HG03135 (cell line): ENCODE measurements at regions not wholly inside any gene's neighbourhood (a gene's known extent, or its start where the extent isn't known, plus 50 kb on each side); places are given as distances from the start of the nearest gene placed in this dataset.
A peak's percentile ranks its signal among the peaks of the same experiment; 100 is the strongest.
"Not testable (repeated sequence)": the region's sequence is repeated elsewhere in the genome, so short reads cannot be mapped to it uniquely, and the experiment has no call there.

Experiments used
- ATAC-seq: cut with Tn5 transposase; IDR thresholded peaks from one replicate; pipeline ENCODE4 v1.9.1; 2021; ENCODE audit warnings: mild to moderate bottlenecking, moderate library complexity; ENCODE audit not compliant: unreplicated experiment

GRCh38 chr10:109115179-109115578 is 808.1 kb downstream of the XPNPEP1 start:
- ATAC-seq, result no peak

GRCh38 chr10:109114579-109114978 is 808.7 kb downstream of the XPNPEP1 start:
- ATAC-seq, result no peak

GRCh38 chr10:109106604-109107003 is 816.7 kb downstream of the XPNPEP1 start:
- ATAC-seq, result no peak

GRCh38 chr10:109105725-109106124 is 817.6 kb downstream of the XPNPEP1 start:
- no peak for ATAC-seq

GRCh38 chr10:109104806-109105205 is 818.5 kb downstream of the XPNPEP1 start:
- no peak for ATAC-seq

- no peak for ATAC-seq
These were observed 820.0 kb downstream of the XPNPEP1 start for GRCh38 chr10:109103278-109103677.

GRCh38 chr10:109089779-109090178 is 833.5 kb downstream of the XPNPEP1 start:
- no peak for ATAC-seq

- no peak for ATAC-seq
These were observed 851.8 kb downstream of the XPNPEP1 start for GRCh38 chr10:109071539-109071938.

GRCh38 chr10:109070492-109070891 is 852.8 kb downstream of the XPNPEP1 start:
- no peak for ATAC-seq

- no peak for ATAC-seq
These were observed 856.3 kb downstream of the XPNPEP1 start for GRCh38 chr10:109067031-109067430.

GRCh38 chr10:109065821-109066220 is 857.5 kb downstream of the XPNPEP1 start:
- no peak for ATAC-seq

GRCh38 chr10:109062371-109062770 is 860.9 kb downstream of the XPNPEP1 start:
- peak; percentile 66 for ATAC-seq

- no peak for ATAC-seq
These were observed 868.1 kb downstream of the XPNPEP1 start for GRCh38 chr10:109055243-109055642.

GRCh38 chr10:109047856-109048255 is 875.5 kb downstream of the XPNPEP1 start:
- ATAC-seq, result no peak

- ATAC-seq, result not testable (repeated sequence)
These were observed 876.9 kb downstream of the XPNPEP1 start for GRCh38 chr10:109046427-109046826.

GRCh38 chr10:109040622-109041021 is 882.7 kb downstream of the XPNPEP1 start:
- no peak for ATAC-seq

- ATAC-seq, result no peak
These were observed 885.3 kb downstream of the XPNPEP1 start for GRCh38 chr10:109037978-109038377.

GRCh38 chr10:109030581-109031210 is 892.6 kb downstream of the XPNPEP1 start:
- ATAC-seq, result no peak

- no peak for ATAC-seq
These were observed 893.4 kb downstream of the XPNPEP1 start for GRCh38 chr10:109029870-109030269.

GRCh38 chr10:109027534-109028185 is 895.7 kb downstream of the XPNPEP1 start:
- ATAC-seq, result no peak

GRCh38 chr10:109025172-109025571 is 898.1 kb downstream of the XPNPEP1 start:
- ATAC-seq, result no peak

GRCh38 chr10:109022417-109023049 is 900.8 kb downstream of the XPNPEP1 start:
- ATAC-seq, result no peak
